Renal cortical epithelial cell (primary cell): ENCODE measurements at regions not wholly inside any gene's neighbourhood (a gene's known extent, or its start where the extent isn't known, plus 50 kb on each side); places are given as distances from the start of the nearest gene placed in this dataset.
A peak's percentile ranks its signal among the peaks of the same experiment; 100 is the strongest.

Experiments used
- DNase-seq: peaks from one replicate; pipeline ENCODE4 v3.0.0-alpha.2; 2011; ENCODE audit warnings: low read depth

- DNase-seq: peak; percentile 66
Observed at GRCh38 chr4:128601991-128602695, 207.4 kb upstream of the JADE1 start.

GRCh38 chr4:128600996-128601871 lies 208.3 kb upstream of the JADE1 start:
- peak; percentile 100 for DNase-seq

GRCh38 chr4:128600410-128600809 lies 209.1 kb upstream of the JADE1 start:
- peak; percentile 67 for DNase-seq

DNA sequence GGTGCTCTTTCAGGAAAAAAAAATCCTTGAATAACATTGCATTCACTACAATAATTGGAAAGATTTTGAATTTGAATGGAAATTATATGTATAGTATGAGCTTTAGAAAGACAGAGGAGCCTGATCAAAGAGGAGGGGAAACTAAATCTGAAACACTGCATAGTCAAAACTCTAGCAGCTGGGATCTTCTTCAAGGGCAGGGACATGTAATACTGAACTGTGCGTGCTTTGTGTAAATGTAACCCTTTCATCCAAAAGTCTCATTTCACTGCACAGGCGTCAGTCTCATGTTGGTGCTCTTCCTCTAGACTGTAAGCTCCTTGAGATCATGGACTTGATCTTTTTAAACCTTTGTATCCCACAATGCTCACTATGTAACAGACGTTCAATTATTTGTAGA lies 212.0 kb upstream of the JADE1 start:
- DNase-seq: no peak

- no peak for DNase-seq
Observed at GRCh38 chr4:128596853-128597252, 212.6 kb upstream of the JADE1 start.

- DNase-seq: peak; percentile 90
Observed at GRCh38 chr4:128596115-128596514, 213.4 kb upstream of the JADE1 start.

- no peak for DNase-seq
Observed at GRCh38 chr4:128591482-128591881, 218.0 kb upstream of the JADE1 start.

GRCh38 chr4:128590773-128591172 lies 218.7 kb upstream of the JADE1 start:
- DNase-seq: no peak

GRCh38 chr4:128590034-128590740 lies 219.3 kb upstream of the JADE1 start:
- peak; percentile 88 for DNase-seq

- no peak for DNase-seq
Observed at GRCh38 chr4:128589384-128589965, 220.0 kb upstream of the JADE1 start.

DNA sequence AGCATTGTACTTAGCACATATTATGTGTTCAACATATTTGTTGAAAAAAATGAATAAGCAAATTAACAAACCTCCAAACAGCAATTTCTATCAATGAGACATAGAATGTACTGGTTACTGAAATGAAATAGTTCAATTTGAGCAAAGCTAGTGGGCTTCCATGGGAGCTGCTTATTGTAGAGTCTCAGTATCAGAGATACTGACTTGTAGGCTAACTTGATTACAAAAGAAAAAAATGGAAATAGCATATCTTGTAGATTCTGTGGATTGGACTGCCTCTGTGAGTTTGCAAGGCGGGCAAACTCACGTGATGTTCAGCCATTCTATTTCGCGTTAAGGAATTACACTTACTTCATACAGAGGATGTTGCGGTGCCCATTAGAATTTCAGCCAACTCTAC lies 222.1 kb upstream of the JADE1 start:
- no peak for DNase-seq

- DNase-seq: no peak
Observed at GRCh38 chr4:128583753-128584712, 225.5 kb upstream of the JADE1 start.

- no peak for DNase-seq
Observed at GRCh38 chr4:128582427-128582870, 227.1 kb upstream of the JADE1 start.

- DNase-seq: peak; percentile 58
Observed at GRCh38 chr4:128579154-128579853, 230.2 kb upstream of the JADE1 start.

- DNase-seq: peak; percentile 85
Observed at GRCh38 chr4:128574706-128575105, 234.8 kb upstream of the JADE1 start.

GRCh38 chr4:128573781-128574508 lies 235.6 kb upstream of the JADE1 start:
- peak; percentile 100 for DNase-seq

- DNase-seq: peak; percentile 49
Observed at GRCh38 chr4:128572778-128573241, 236.7 kb upstream of the JADE1 start.

GRCh38 chr4:128571747-128572146 lies 237.8 kb upstream of the JADE1 start:
- DNase-seq: peak; percentile 97

DNA sequence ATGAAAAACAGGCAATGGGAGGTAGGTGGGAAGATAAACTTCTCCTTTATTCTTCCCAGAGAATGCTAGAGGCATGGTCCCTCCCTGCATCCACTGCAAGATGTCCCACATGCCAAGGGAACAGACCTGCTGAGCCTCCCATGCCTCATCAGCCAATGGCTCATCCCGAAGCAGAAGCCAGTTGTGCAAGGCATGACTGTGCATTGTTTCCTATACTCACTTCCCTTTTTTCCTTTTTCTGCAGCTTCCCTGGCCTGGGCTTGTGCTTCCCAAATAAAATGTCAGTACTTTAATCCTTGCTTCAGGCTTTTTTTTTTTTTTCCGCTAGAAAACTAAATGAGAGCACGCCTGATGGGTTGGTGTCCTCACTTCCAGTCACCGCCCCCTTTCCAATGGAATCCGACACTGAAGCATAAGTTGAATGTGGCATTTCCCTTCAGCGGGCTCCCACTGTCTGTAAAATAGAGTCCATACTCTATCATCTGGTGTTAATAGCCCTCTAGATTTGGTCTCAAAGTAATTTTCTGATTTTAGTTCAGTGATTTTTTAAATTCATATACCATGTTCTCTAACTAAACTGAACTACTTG lies 239.0 kb upstream of the JADE1 start:
- DNase-seq: peak; percentile 33
